ENCODE measurements at regions not wholly inside any gene's neighbourhood (a gene's known extent, or its start where the extent isn't known, plus 50 kb on each side); places are given as distances from the start of the nearest gene placed in this dataset.
A peak's percentile ranks its signal among the peaks of the same experiment; 100 is the strongest.

- H3K36me3 ChIP-seq = no peaks in the 10 kb centered on the region
- in situ Hi-C loops (cut with MboI; ENCODE audit: low pct_ligation_motif_present in 1 of 4, low pct_unique_long_range_greater_than_20kb in 1 of 4, low sequenced_read_pairs in 3 of 4) = no loop called here
- TF ChIP-seq POLR2AphosphoS5 (IDR thresholded peaks at IDR 0.05) (no peak), POLR2A (IDR thresholded peaks at IDR 0.05) (no peak), EP300 (IDR thresholded peaks at IDR 0.05; ENCODE audit: low read depth) (no peak), CTCF (IDR thresholded peaks at IDR 0.05) (no peak)
Measured at GRCh38 chr20:43306837-43307236, 117.1 kb upstream of the PTPRT start.

GRCh38 chr20:43305749-43306148 lies 116.0 kb upstream of the PTPRT start:
- H3K27ac ChIP-seq = no peak overlapping the region
- H3K27me3 ChIP-seq = no peaks in the 10 kb centered on the region
- no peaks in the 10 kb centered on the region for H3K9me3 ChIP-seq
- no peak overlapping the region for H3K4me3 ChIP-seq
- peak; percentile 13 for DNase-seq
- no peaks in the 10 kb centered on the region for H3K36me3 ChIP-seq
- TF ChIP-seq POLR2A (IDR thresholded peaks at IDR 0.05) (no peak), POLR2AphosphoS5 (IDR thresholded peaks at IDR 0.05) (no peak), CTCF (IDR thresholded peaks at IDR 0.05) (no peak), EP300 (IDR thresholded peaks at IDR 0.05; ENCODE audit: low read depth) (no peak)
- intact Hi-C loops (cut with DNase I; ENCODE audit: low total_unique reads) = loop anchor here (1.0 kb wide), 1 partner anchor 33 kb away; no protein-coding TSS in a partner anchor
- in situ Hi-C loops (cut with MboI; ENCODE audit: low pct_ligation_motif_present in 1 of 4, low pct_unique_long_range_greater_than_20kb in 1 of 4, low sequenced_read_pairs in 3 of 4) = no loop called here
- no peaks in the 10 kb centered on the region for H3K4me1 ChIP-seq

More at GRCh38 chr20:43306837-43307236, 117.1 kb upstream of the PTPRT start:
- Histone ChIP-seq H3K27ac (no peak overlapping the region), H3K9me3 (no peaks in the 10 kb centered on the region), H3K27me3 (no peaks in the 10 kb centered on the region), H3K4me3 (no peak overlapping the region), H3K4me1 (no peaks in the 10 kb centered on the region)
- 65 to 76% methylated on average over 3 to 4 of the region's 4 CpGs for WGBS, 2 donors (ENCODE audit: low coverage in 1 of 2)
- intact Hi-C loops (cut with DNase I; ENCODE audit: low total_unique reads) = loop anchor here (1.0 kb wide), 1 partner anchor 31 kb away; no protein-coding TSS in a partner anchor
- no peak for DNase-seq

GRCh38 chr20:43304598-43304997 lies 114.9 kb upstream of the PTPRT start:
- TF ChIP-seq POLR2A (IDR thresholded peaks at IDR 0.05) (no peak), CTCF (IDR thresholded peaks at IDR 0.05) (no peak), POLR2AphosphoS5 (IDR thresholded peaks at IDR 0.05) (no peak), EP300 (IDR thresholded peaks at IDR 0.05; ENCODE audit: low read depth) (no peak)
- no peak overlapping the region for H3K4me3 ChIP-seq
- no peaks in the 10 kb centered on the region for H3K36me3 ChIP-seq
- no peaks in the 10 kb centered on the region for H3K4me1 ChIP-seq
- 89 to 100% methylated on average over 1 of the region's 1 CpG for WGBS, 2 donors (ENCODE audit: low coverage in 1 of 2)
- in situ Hi-C loops (cut with MboI; ENCODE audit: low pct_ligation_motif_present in 1 of 4, low pct_unique_long_range_greater_than_20kb in 1 of 4, low sequenced_read_pairs in 3 of 4) (no loop called here), intact Hi-C loops (cut with DNase I; ENCODE audit: low total_unique reads) (no loop called here)
- no peaks in the 10 kb centered on the region for H3K9me3 ChIP-seq
- peak overlapping the region in 3 of 4 donors; percentile 13 to 18 (median 16) for H3K27ac ChIP-seq
- H3K27me3 ChIP-seq = no peaks in the 10 kb centered on the region
- DNase-seq = no peak

- in situ Hi-C loops (cut with MboI; ENCODE audit: low pct_ligation_motif_present in 1 of 4, low pct_unique_long_range_greater_than_20kb in 1 of 4, low sequenced_read_pairs in 3 of 4) (no loop called here), intact Hi-C loops (cut with DNase I; ENCODE audit: low total_unique reads) (no loop called here)
- Histone ChIP-seq H3K27me3 (no peaks in the 10 kb centered on the region), H3K4me3 (no peak overlapping the region), H3K9me3 (no peaks in the 10 kb centered on the region), H3K27ac (no peak overlapping the region), H3K36me3 (no peaks in the 10 kb centered on the region), H3K4me1 (no peaks in the 10 kb centered on the region)
- WGBS, 2 donors (ENCODE audit: low coverage in 1 of 2) = 86 to 90% methylated on average over 4 of the region's 4 CpGs
- no peak for TF ChIP-seq EP300 (IDR thresholded peaks at IDR 0.05; ENCODE audit: low read depth)
- TF ChIP-seq POLR2A (IDR thresholded peaks at IDR 0.05) = no peak
- no peak for TF ChIP-seq CTCF (IDR thresholded peaks at IDR 0.05)
- TF ChIP-seq POLR2AphosphoS5 (IDR thresholded peaks at IDR 0.05) = no peak
- DNase-seq = no peak
Measured at GRCh38 chr20:43302936-43303335, 113.2 kb upstream of the PTPRT start.
